ENCODE measurements at regions not wholly inside any gene's neighbourhood (a gene's known extent, or its start where the extent isn't known, plus 50 kb on each side); places are given as distances from the start of the nearest gene placed in this dataset.

GRCh38 chr22:27466778-27467438 lies 334.6 kb downstream of the MN1 start:
- TF ChIP-seq FOXP2 (optimal IDR thresholded peaks at IDR 0.05; ENCODE audit: borderline replicate concordance, extremely low read depth, extremely low read length, insufficient read depth), result no peak
- TF ChIP-seq TAF1 (IDR thresholded peaks at IDR 0.05; ENCODE audit: borderline replicate concordance, insufficient read depth, low read length), result no peak
- no peak for TF ChIP-seq REST (IDR thresholded peaks at IDR 0.05; ENCODE audit: insufficient read depth in 1 of 2, low read depth in 2 of 2, low read length in 2 of 2)
- TF ChIP-seq POLR2AphosphoS5 (IDR thresholded peaks at IDR 0.05; ENCODE audit: low read depth, low read length), result no peak
- no peak for TF ChIP-seq SIN3A (IDR thresholded peaks at IDR 0.05; ENCODE audit: borderline replicate concordance, insufficient read depth, low read length)

GRCh38 chr22:27467711-27468110 lies 333.8 kb downstream of the MN1 start:
- TF ChIP-seq SIN3A (IDR thresholded peaks at IDR 0.05; ENCODE audit: borderline replicate concordance, insufficient read depth, low read length) (no peak), REST (IDR thresholded peaks at IDR 0.05; ENCODE audit: insufficient read depth in 1 of 2, low read depth in 2 of 2, low read length in 2 of 2) (no peak), POLR2AphosphoS5 (IDR thresholded peaks at IDR 0.05; ENCODE audit: low read depth, low read length) (no peak), FOXP2 (optimal IDR thresholded peaks at IDR 0.05; ENCODE audit: borderline replicate concordance, extremely low read depth, extremely low read length, insufficient read depth) (no peak), TAF1 (IDR thresholded peaks at IDR 0.05; ENCODE audit: borderline replicate concordance, insufficient read depth, low read length) (no peak)

GRCh38 chr22:27468712-27469111 lies 332.8 kb downstream of the MN1 start:
- TF ChIP-seq TAF1 (IDR thresholded peaks at IDR 0.05; ENCODE audit: borderline replicate concordance, insufficient read depth, low read length) (no peak), FOXP2 (optimal IDR thresholded peaks at IDR 0.05; ENCODE audit: borderline replicate concordance, extremely low read depth, extremely low read length, insufficient read depth) (no peak), POLR2AphosphoS5 (IDR thresholded peaks at IDR 0.05; ENCODE audit: low read depth, low read length) (no peak), REST (IDR thresholded peaks at IDR 0.05; ENCODE audit: insufficient read depth in 1 of 2, low read depth in 2 of 2, low read length in 2 of 2) (no peak), SIN3A (IDR thresholded peaks at IDR 0.05; ENCODE audit: borderline replicate concordance, insufficient read depth, low read length) (no peak)

GRCh38 chr22:27470169-27470772 lies 331.3 kb downstream of the MN1 start:
- TF ChIP-seq REST (IDR thresholded peaks at IDR 0.05; ENCODE audit: insufficient read depth in 1 of 2, low read depth in 2 of 2, low read length in 2 of 2) (no peak), SIN3A (IDR thresholded peaks at IDR 0.05; ENCODE audit: borderline replicate concordance, insufficient read depth, low read length) (no peak), FOXP2 (optimal IDR thresholded peaks at IDR 0.05; ENCODE audit: borderline replicate concordance, extremely low read depth, extremely low read length, insufficient read depth) (no peak), POLR2AphosphoS5 (IDR thresholded peaks at IDR 0.05; ENCODE audit: low read depth, low read length) (no peak), TAF1 (IDR thresholded peaks at IDR 0.05; ENCODE audit: borderline replicate concordance, insufficient read depth, low read length) (no peak)

Data from PFSK-1 (cell line).